ENCODE measurements at regions not wholly inside any gene's neighbourhood (a gene's known extent, or its start where the extent isn't known, plus 50 kb on each side); places are given as distances from the start of the nearest gene placed in this dataset.

DNA sequence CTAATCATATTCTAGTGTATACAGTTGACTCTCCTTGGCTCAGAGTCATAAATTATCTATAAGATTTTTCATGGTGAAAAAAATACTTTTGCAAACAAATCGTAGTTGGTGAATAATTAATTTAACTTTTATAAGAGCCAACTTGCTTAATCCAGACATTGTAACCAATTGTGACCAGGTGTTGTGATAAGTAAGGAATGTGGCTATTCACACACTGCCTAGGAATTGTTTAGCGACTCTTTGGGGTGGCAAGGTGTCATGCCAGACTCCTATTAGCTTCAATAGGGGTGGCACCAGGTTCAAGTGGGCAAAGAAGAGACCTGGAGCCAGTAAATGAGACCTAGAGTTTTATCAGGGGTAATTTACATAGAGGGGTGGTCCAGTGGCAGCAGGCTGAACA is 344.7 kb upstream of the PKDCC start:
- H3K9me3 ChIP-seq = no peaks in the 10 kb centered on the region
- peaks cover 0 to 9% (median 3%) of the 10 kb centered on the region in 4 donors for H3K4me1 ChIP-seq
- no peak overlapping the region for H3K4me3 ChIP-seq
- H3K27me3 ChIP-seq = no peaks in the 10 kb centered on the region
- intact Hi-C loops (cut with DNase I) = no loop called here
- H3K27ac ChIP-seq = no peak overlapping the region
- no peaks in the 10 kb centered on the region for H3K36me3 ChIP-seq
- 40 to 78% methylated on average over 2 of the region's 2 CpGs for WGBS, 2 donors
- no peak for DNase-seq
- TF ChIP-seq EP300 (IDR thresholded peaks at IDR 0.05) = no peak
- no peak for TF ChIP-seq POLR2A (IDR thresholded peaks at IDR 0.05)
- TF ChIP-seq POLR2AphosphoS5 (IDR thresholded peaks at IDR 0.05) = no peak
- TF ChIP-seq, protein P1, sequence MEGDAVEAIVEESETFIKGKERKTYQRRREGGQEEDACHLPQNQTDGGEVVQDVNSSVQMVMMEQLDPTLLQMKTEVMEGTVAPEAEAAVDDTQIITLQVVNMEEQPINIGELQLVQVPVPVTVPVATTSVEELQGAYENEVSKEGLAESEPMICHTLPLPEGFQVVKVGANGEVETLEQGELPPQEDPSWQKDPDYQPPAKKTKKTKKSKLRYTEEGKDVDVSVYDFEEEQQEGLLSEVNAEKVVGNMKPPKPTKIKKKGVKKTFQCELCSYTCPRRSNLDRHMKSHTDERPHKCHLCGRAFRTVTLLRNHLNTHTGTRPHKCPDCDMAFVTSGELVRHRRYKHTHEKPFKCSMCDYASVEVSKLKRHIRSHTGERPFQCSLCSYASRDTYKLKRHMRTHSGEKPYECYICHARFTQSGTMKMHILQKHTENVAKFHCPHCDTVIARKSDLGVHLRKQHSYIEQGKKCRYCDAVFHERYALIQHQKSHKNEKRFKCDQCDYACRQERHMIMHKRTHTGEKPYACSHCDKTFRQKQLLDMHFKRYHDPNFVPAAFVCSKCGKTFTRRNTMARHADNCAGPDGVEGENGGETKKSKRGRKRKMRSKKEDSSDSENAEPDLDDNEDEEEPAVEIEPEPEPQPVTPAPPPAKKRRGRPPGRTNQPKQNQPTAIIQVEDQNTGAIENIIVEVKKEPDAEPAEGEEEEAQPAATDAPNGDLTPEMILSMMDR (IDR thresholded peaks at IDR 0.05) = no peak

DNA sequence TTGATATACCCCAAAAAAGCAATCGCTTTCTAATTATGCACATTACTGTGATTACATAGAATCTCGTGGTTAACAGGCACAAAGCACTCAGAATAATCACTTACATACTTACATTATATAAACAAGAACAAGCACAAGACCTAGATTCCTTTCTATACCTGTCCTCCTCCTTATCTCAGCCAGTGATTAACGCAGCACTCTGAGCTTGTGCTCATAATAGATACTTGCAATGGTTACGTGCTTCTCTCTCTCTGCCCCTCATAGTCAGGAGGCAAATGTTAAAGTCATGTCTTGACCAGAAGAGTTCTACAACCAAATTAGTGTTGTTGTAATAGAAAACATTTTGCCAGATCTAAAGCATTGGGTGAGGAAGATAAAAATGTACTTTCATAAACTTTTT is 342.2 kb upstream of the PKDCC start:
- no peak for DNase-seq
- Histone ChIP-seq H3K9me3 (no peaks in the 10 kb centered on the region), H3K4me3 (no peak overlapping the region), H3K4me1 (no peaks in the 10 kb centered on the region), H3K27me3 (no peaks in the 10 kb centered on the region), H3K36me3 (no peaks in the 10 kb centered on the region), H3K27ac (no peak overlapping the region)
- no peak for TF ChIP-seq EP300 (IDR thresholded peaks at IDR 0.05)
- no peak for TF ChIP-seq POLR2A (IDR thresholded peaks at IDR 0.05)
- TF ChIP-seq, protein P1 (IDR thresholded peaks at IDR 0.05) = no peak
- no peak for TF ChIP-seq POLR2AphosphoS5 (IDR thresholded peaks at IDR 0.05)
- WGBS, 2 donors = 69 to 81% methylated on average over 4 of the region's 4 CpGs
- intact Hi-C loops (cut with DNase I) = no loop called here

DNA sequence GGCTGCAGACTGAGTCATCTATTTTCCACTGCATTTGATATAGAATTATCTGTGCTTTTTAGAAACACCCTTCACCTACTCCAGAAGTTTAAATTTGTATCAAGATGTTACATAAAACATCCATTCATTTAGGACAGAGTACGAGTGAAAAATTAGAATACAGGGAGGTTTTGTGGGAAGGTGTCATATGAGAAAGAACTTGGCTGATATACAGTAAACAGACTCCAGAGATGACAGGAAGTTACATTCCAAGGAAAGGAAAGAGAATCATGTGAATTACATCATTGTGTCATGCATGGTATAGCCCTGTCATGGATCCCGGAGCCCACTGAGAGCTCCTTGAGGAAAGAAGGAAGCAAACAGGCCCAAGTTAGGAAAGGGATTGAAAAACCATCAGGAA is 341.5 kb upstream of the PKDCC start:
- WGBS, 2 donors = 60 to 80% methylated on average over 2 of the region's 2 CpGs
- no peak overlapping the region for H3K4me3 ChIP-seq
- intact Hi-C loops (cut with DNase I) = no loop called here
- TF ChIP-seq, protein P1 (IDR thresholded peaks at IDR 0.05) = no peak
- TF ChIP-seq POLR2A (IDR thresholded peaks at IDR 0.05) (no peak), POLR2AphosphoS5 (IDR thresholded peaks at IDR 0.05) (no peak), EP300 (IDR thresholded peaks at IDR 0.05) (no peak)
- H3K27ac ChIP-seq = no peak overlapping the region
- H3K27me3 ChIP-seq = no peaks in the 10 kb centered on the region
- no peaks in the 10 kb centered on the region for H3K36me3 ChIP-seq
- no peaks in the 10 kb centered on the region for H3K9me3 ChIP-seq
- H3K4me1 ChIP-seq = no peaks in the 10 kb centered on the region
- no peak for DNase-seq

DNA sequence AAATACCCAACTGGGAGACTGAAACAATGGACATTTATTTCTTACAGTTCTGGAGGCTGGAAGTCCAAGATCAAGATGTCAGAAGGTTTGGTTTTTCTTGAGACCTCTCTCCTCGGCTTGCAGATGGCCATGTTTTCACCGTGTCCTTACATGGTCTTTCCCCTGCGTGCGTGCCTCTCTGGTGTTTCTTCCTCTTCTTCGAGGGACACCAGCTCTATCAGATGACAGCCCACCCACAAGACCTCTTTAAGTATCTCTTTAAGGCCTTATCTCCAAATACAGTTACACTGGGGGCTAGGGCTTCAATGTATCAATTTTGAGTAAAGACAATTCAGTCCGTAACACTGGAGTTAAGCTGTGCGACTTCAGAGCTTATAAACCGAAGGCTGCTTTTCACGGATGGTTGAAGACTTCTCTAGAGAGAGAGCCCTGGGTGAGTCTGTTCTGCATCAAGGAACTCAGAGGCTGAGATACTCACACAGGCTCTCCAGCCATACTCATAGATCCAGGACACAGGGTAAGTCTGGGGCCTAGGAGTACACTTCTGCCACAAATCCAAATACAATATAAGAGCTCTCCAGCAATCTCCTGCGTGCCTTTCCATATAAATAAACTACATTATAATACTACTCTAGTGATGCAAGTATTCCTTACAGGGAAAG is 339.9 kb upstream of the PKDCC start:
- Histone ChIP-seq H3K4me1 (no peaks in the 10 kb centered on the region), H3K9me3 (no peaks in the 10 kb centered on the region), H3K27me3 (no peaks in the 10 kb centered on the region), H3K36me3 (no peaks in the 10 kb centered on the region), H3K27ac (no peak overlapping the region), H3K4me3 (no peak overlapping the region)
- no peak for TF ChIP-seq POLR2AphosphoS5 (IDR thresholded peaks at IDR 0.05)
- no peak for TF ChIP-seq EP300 (IDR thresholded peaks at IDR 0.05)
- TF ChIP-seq POLR2A (IDR thresholded peaks at IDR 0.05) = no peak
- TF ChIP-seq, protein P1 (IDR thresholded peaks at IDR 0.05) = no peak
- no peak for DNase-seq
- intact Hi-C loops (cut with DNase I) = no loop called here
- WGBS, 2 donors = 89 to 92% methylated on average over 10 of the region's 10 CpGs

All from sigmoid colon (tissue), 6 donors.